ENCODE measurements at regions not wholly inside any gene's neighbourhood (a gene's known extent, or its start where the extent isn't known, plus 50 kb on each side); places are given as distances from the start of the nearest gene placed in this dataset.

- FAIRE-seq, result no peak
- ATAC-seq, result no peak
- DNase-seq (ENCODE audit: low read depth in 1 of 2, low spot score in 1 of 2), result no peak
- no peak overlapping the region for H3K4me3 ChIP-seq
- no peak overlapping the region for H3K27ac ChIP-seq
- H3K4me1 ChIP-seq, result no peaks in the 10 kb centered on the region
- TF ChIP-seq HDAC2 (IDR thresholded peaks at IDR 0.05), result no peak
- TF ChIP-seq REST (IDR thresholded peaks at IDR 0.05), result no peak
- no peak for TF ChIP-seq RAD21 (conservative IDR thresholded peaks at IDR 0.05 in 1 of 2, IDR thresholded peaks at IDR 0.05 in 1 of 2)
- TF ChIP-seq ATOH8 (CRISPR knock-in tag; IDR thresholded peaks at IDR 0.05; ENCODE audit: low read depth), result no peak
- no peak for TF ChIP-seq BCL3 (IDR thresholded peaks at IDR 0.05)
- TF ChIP-seq HOXB13 (CRISPR knock-in tag; IDR thresholded peaks at IDR 0.05; ENCODE audit: low read depth), result no peak
- no peak for TF ChIP-seq HOXB5 (CRISPR knock-in tag; IDR thresholded peaks at IDR 0.05)
- no peak for TF ChIP-seq ZC3H11A (IDR thresholded peaks at IDR 0.05)
- no peak for TF ChIP-seq POLR2A (IDR thresholded peaks at IDR 0.05; ENCODE audit: low read length)
- no peak for TF ChIP-seq CTCF (IDR thresholded peaks at IDR 0.05)
- POLR2A ChIA-PET, result no interaction called here
- H3K4me2 ChIP-seq, result no peak overlapping the region
- WGBS (ENCODE audit: missing lambda C conversion rate), result 17% methylated on average over 2 of the region's 2 CpGs
- H3K9me3 ChIP-seq, result no peaks in the 10 kb centered on the region
- CTCF ChIA-PET, result no interaction called here
These were observed 404.6 kb upstream of the KCND2 start for GRCh38 chr7:119868387-119868786.

GRCh38 chr7:119879835-119880234, 393.1 kb upstream of the KCND2 start:
- Histone ChIP-seq H3K27ac (no peak overlapping the region), H3K9me3 (no peaks in the 10 kb centered on the region), H3K4me3 (no peak overlapping the region), H3K4me1 (no peaks in the 10 kb centered on the region), H3K4me2 (no peak overlapping the region)
- FAIRE-seq, result no peak
- ChIA-PET CTCF (no interaction called here), POLR2A (no interaction called here)
- no peak for TF ChIP-seq HEYL (CRISPR knock-in tag; IDR thresholded peaks at IDR 0.05)
- no peak for TF ChIP-seq KDM5A (IDR thresholded peaks at IDR 0.05)
- no peak for TF ChIP-seq MYC (IDR thresholded peaks at IDR 0.05; ENCODE audit: borderline replicate concordance, low read length)
- TF ChIP-seq ELK1 (IDR thresholded peaks at IDR 0.05; ENCODE audit: low read depth, low read length), result no peak
- TF ChIP-seq ZSCAN20 (CRISPR knock-in tag; IDR thresholded peaks at IDR 0.05), result no peak
- no peak for TF ChIP-seq FOSL2 (IDR thresholded peaks at IDR 0.05)
- TF ChIP-seq FOSL2 (CRISPR knock-in tag; IDR thresholded peaks at IDR 0.05), result no peak
- TF ChIP-seq ZFP36 (IDR thresholded peaks at IDR 0.05; ENCODE audit: borderline replicate concordance, partially characterized antibody), result no peak
- no peak for TF ChIP-seq JUN (IDR thresholded peaks at IDR 0.05)
- no peak for TF ChIP-seq MAFK (IDR thresholded peaks at IDR 0.05; ENCODE audit: partially characterized antibody)
- TF ChIP-seq POLR2AphosphoS2 (conservative IDR thresholded peaks at IDR 0.05; ENCODE audit: low read length), result no peak
- TF ChIP-seq EHF (CRISPR knock-in tag; IDR thresholded peaks at IDR 0.05), result no peak
- TF ChIP-seq MAZ (IDR thresholded peaks at IDR 0.05; ENCODE audit: borderline replicate concordance, low read depth, low read length), result no peak
- TF ChIP-seq JUNB (IDR thresholded peaks at IDR 0.05), result no peak
- no peak for TF ChIP-seq E2F6 (IDR thresholded peaks at IDR 0.05; ENCODE audit: borderline replicate concordance, low read depth)
- no peak for TF ChIP-seq USF2 (IDR thresholded peaks at IDR 0.05)
- TF ChIP-seq GATA3 (IDR thresholded peaks at IDR 0.05; ENCODE audit: borderline replicate concordance), result no peak
- no peak for TF ChIP-seq RCOR1 (IDR thresholded peaks at IDR 0.05; ENCODE audit: low read depth, low read length)
- 2% methylated on average over 1 of the region's 1 CpG for WGBS (ENCODE audit: missing lambda C conversion rate)
- no peak for DNase-seq (ENCODE audit: low read depth in 1 of 2, low spot score in 1 of 2)
- no peak for ATAC-seq
